ENCODE measurements at regions not wholly inside any gene's neighbourhood (a gene's known extent, or its start where the extent isn't known, plus 50 kb on each side); places are given as distances from the start of the nearest gene placed in this dataset.

- H3K9me3 ChIP-seq (ENCODE audit: control insufficient read depth, insufficient read depth, low read depth, low read length), result no peaks in the 10 kb centered on the region
- no peaks in the 10 kb centered on the region for H4K20me1 ChIP-seq (ENCODE audit: control insufficient read depth, extremely low read depth, insufficient read depth, low read length)
- H3K4me1 ChIP-seq (ENCODE audit: control insufficient read depth, extremely low read depth, insufficient read depth, low read length), result no peaks in the 10 kb centered on the region
- H3K9ac ChIP-seq (ENCODE audit: insufficient read depth, low read length), result no peak overlapping the region
- H3K36me3 ChIP-seq (ENCODE audit: control insufficient read depth, insufficient read depth, low read length), result no peaks in the 10 kb centered on the region
- H3K79me2 ChIP-seq (ENCODE audit: control insufficient read depth, insufficient read depth, low read length), result no peaks in the 10 kb centered on the region
- H2AFZ ChIP-seq (ENCODE audit: low read length), result no peak overlapping the region
- no peaks in the 10 kb centered on the region for H3K27me3 ChIP-seq (ENCODE audit: control insufficient read depth, insufficient read depth, low read length)
- DNase-seq (ENCODE audit: low read depth in 2 of 2), result no peak
- H3K27ac ChIP-seq (ENCODE audit: insufficient read depth, low read length), result no peak overlapping the region
- no peak overlapping the region for H3K4me2 ChIP-seq (ENCODE audit: extremely low read depth, insufficient read depth, low read length)
- TF ChIP-seq, protein P1, sequence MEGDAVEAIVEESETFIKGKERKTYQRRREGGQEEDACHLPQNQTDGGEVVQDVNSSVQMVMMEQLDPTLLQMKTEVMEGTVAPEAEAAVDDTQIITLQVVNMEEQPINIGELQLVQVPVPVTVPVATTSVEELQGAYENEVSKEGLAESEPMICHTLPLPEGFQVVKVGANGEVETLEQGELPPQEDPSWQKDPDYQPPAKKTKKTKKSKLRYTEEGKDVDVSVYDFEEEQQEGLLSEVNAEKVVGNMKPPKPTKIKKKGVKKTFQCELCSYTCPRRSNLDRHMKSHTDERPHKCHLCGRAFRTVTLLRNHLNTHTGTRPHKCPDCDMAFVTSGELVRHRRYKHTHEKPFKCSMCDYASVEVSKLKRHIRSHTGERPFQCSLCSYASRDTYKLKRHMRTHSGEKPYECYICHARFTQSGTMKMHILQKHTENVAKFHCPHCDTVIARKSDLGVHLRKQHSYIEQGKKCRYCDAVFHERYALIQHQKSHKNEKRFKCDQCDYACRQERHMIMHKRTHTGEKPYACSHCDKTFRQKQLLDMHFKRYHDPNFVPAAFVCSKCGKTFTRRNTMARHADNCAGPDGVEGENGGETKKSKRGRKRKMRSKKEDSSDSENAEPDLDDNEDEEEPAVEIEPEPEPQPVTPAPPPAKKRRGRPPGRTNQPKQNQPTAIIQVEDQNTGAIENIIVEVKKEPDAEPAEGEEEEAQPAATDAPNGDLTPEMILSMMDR (conservative IDR thresholded peaks at IDR 0.05 in 1 of 2, IDR thresholded peaks at IDR 0.05 in 1 of 2; ENCODE audit: low read depth in 1 of 2, low read length in 2 of 2), result no peak
- TF ChIP-seq EZH2 (IDR thresholded peaks at IDR 0.05; ENCODE audit: low read length, missing control alignments), result no peak
- H3K4me3 ChIP-seq (replicated peaks in 1 of 4; ENCODE audit: control extremely low read depth in 1 of 4, insufficient read depth in 1 of 4, low read depth in 3 of 4, low read length in 4 of 4), result no peak overlapping the region
Measured at GRCh38 chr18:51656249-51656648, 458.8 kb upstream of the MEX3C start.

- H3K27ac ChIP-seq (ENCODE audit: insufficient read depth, low read length), result no peak overlapping the region
- no peak overlapping the region for H3K4me2 ChIP-seq (ENCODE audit: extremely low read depth, insufficient read depth, low read length)
- TF ChIP-seq, protein P1 (conservative IDR thresholded peaks at IDR 0.05 in 1 of 2, IDR thresholded peaks at IDR 0.05 in 1 of 2; ENCODE audit: low read depth in 1 of 2, low read length in 2 of 2), result no peak
- TF ChIP-seq EZH2 (IDR thresholded peaks at IDR 0.05; ENCODE audit: low read length, missing control alignments), result no peak
- no peaks in the 10 kb centered on the region for H3K4me1 ChIP-seq (ENCODE audit: control insufficient read depth, extremely low read depth, insufficient read depth, low read length)
- H3K9ac ChIP-seq (ENCODE audit: insufficient read depth, low read length), result no peak overlapping the region
- no peak overlapping the region for H2AFZ ChIP-seq (ENCODE audit: low read length)
- no peak overlapping the region for H3K4me3 ChIP-seq (replicated peaks in 1 of 4; ENCODE audit: control extremely low read depth in 1 of 4, insufficient read depth in 1 of 4, low read depth in 3 of 4, low read length in 4 of 4)
- H3K36me3 ChIP-seq (ENCODE audit: control insufficient read depth, insufficient read depth, low read length), result no peaks in the 10 kb centered on the region
- no peaks in the 10 kb centered on the region for H3K9me3 ChIP-seq (ENCODE audit: control insufficient read depth, insufficient read depth, low read depth, low read length)
- H4K20me1 ChIP-seq (ENCODE audit: control insufficient read depth, extremely low read depth, insufficient read depth, low read length), result no peaks in the 10 kb centered on the region
- no peaks in the 10 kb centered on the region for H3K27me3 ChIP-seq (ENCODE audit: control insufficient read depth, insufficient read depth, low read length)
- H3K79me2 ChIP-seq (ENCODE audit: control insufficient read depth, insufficient read depth, low read length), result no peaks in the 10 kb centered on the region
- DNase-seq (ENCODE audit: low read depth in 2 of 2), result no peak
Measured at GRCh38 chr18:51658436-51658835, 461.0 kb upstream of the MEX3C start.

DNA sequence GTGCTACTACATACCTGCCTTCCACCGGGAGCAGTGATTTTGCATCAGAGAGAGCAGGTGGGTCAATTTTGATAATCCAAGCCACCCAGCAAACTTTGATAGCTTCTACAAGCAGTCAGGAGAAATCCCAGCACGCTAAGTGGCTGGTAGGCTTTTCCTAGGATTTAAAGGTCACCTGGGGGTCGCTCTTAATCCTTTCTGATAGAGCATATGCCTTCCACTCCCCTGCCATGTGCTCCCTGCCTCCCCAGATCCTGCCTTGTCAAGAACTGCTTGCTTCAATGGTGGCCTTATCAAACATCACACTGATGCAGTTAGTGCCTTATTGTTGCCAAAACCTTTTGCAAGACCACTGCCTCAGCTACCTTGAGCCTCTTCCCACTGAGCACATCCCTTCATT, 462.3 kb upstream of the MEX3C start:
- TF ChIP-seq, protein P1 (conservative IDR thresholded peaks at IDR 0.05 in 1 of 2, IDR thresholded peaks at IDR 0.05 in 1 of 2; ENCODE audit: low read depth in 1 of 2, low read length in 2 of 2), result no peak
- no peak for TF ChIP-seq EZH2 (IDR thresholded peaks at IDR 0.05; ENCODE audit: low read length, missing control alignments)
- no peaks in the 10 kb centered on the region for H3K4me1 ChIP-seq (ENCODE audit: control insufficient read depth, extremely low read depth, insufficient read depth, low read length)
- no peaks in the 10 kb centered on the region for H4K20me1 ChIP-seq (ENCODE audit: control insufficient read depth, extremely low read depth, insufficient read depth, low read length)
- no peak overlapping the region for H3K4me3 ChIP-seq (replicated peaks in 1 of 4; ENCODE audit: control extremely low read depth in 1 of 4, insufficient read depth in 1 of 4, low read depth in 3 of 4, low read length in 4 of 4)
- H3K9me3 ChIP-seq (ENCODE audit: control insufficient read depth, insufficient read depth, low read depth, low read length), result no peaks in the 10 kb centered on the region
- no peak overlapping the region for H3K27ac ChIP-seq (ENCODE audit: insufficient read depth, low read length)
- no peaks in the 10 kb centered on the region for H3K79me2 ChIP-seq (ENCODE audit: control insufficient read depth, insufficient read depth, low read length)
- no peak overlapping the region for H2AFZ ChIP-seq (ENCODE audit: low read length)
- no peak for DNase-seq (ENCODE audit: low read depth in 2 of 2)
- no peaks in the 10 kb centered on the region for H3K27me3 ChIP-seq (ENCODE audit: control insufficient read depth, insufficient read depth, low read length)
- H3K9ac ChIP-seq (ENCODE audit: insufficient read depth, low read length), result no peak overlapping the region
- H3K4me2 ChIP-seq (ENCODE audit: extremely low read depth, insufficient read depth, low read length), result no peak overlapping the region
- H3K36me3 ChIP-seq (ENCODE audit: control insufficient read depth, insufficient read depth, low read length), result no peaks in the 10 kb centered on the region

All from fibroblast of lung (primary cell).